ENCODE measurements at regions not wholly inside any gene's neighbourhood (a gene's known extent, or its start where the extent isn't known, plus 50 kb on each side); places are given as distances from the start of the nearest gene placed in this dataset.

DNA sequence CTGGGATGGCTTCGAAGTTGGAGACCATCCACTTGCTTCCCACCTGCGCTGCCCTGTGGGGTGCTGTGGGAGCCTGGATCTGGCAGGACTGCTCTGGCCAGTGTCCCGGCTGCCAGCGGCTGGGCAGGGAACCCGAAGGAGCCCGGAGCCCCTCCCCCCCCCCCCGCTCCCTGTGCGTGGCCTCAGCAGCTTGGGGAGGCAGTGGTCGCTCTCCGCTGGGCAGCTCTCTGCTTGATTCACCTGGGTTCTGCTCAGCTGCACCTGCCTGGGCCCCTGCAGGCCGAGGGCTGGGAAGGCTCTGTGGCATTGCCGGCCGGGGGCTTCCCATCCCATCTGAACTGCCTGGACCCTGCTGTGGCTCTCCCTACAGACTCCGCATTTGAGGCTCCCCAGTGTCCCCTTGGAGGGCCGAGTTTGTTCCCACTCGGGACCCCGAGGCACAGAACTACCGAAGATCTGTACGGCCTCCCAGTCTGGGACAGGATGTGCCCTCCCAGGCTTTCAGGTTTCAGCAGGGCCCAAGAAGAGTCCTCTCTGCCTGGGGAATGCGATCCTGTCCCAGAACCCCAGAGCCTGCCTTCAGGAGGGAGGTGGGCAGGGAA lies 525.1 kb downstream of the TCERG1L start:
- TF ChIP-seq, protein P1, sequence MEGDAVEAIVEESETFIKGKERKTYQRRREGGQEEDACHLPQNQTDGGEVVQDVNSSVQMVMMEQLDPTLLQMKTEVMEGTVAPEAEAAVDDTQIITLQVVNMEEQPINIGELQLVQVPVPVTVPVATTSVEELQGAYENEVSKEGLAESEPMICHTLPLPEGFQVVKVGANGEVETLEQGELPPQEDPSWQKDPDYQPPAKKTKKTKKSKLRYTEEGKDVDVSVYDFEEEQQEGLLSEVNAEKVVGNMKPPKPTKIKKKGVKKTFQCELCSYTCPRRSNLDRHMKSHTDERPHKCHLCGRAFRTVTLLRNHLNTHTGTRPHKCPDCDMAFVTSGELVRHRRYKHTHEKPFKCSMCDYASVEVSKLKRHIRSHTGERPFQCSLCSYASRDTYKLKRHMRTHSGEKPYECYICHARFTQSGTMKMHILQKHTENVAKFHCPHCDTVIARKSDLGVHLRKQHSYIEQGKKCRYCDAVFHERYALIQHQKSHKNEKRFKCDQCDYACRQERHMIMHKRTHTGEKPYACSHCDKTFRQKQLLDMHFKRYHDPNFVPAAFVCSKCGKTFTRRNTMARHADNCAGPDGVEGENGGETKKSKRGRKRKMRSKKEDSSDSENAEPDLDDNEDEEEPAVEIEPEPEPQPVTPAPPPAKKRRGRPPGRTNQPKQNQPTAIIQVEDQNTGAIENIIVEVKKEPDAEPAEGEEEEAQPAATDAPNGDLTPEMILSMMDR (IDR thresholded peaks at IDR 0.05), result no peak
- no peak for TF ChIP-seq EP300 (IDR thresholded peaks at IDR 0.05)
